COLO668 (cell line): ENCODE measurements at regions not wholly inside any gene's neighbourhood (a gene's known extent, or its start where the extent isn't known, plus 50 kb on each side); places are given as distances from the start of the nearest gene placed in this dataset.
"Not testable (repeated sequence)": the region's sequence is repeated elsewhere in the genome, so short reads cannot be mapped to it uniquely, and the experiment has no call there.

ENCODE experiments used
- DNase-seq: peaks from one replicate; lab custom pipeline; 2025; ENCODE audit not compliant: unreplicated experiment; lab: John Stamatoyannopoulos, UW

- DNase-seq, result no peak
Measured at GRCh38 chr1:61580417-61580816, 144.5 kb downstream of the TM2D1 start.

- no peak for DNase-seq
Measured at GRCh38 chr1:61579802-61580201, 145.1 kb downstream of the TM2D1 start.

GRCh38 chr1:61572046-61572445, 152.9 kb downstream of the TM2D1 start:
- no peak for DNase-seq

GRCh38 chr1:61570191-61570590, 154.8 kb downstream of the TM2D1 start:
- no peak for DNase-seq

- no peak for DNase-seq
Measured at GRCh38 chr1:61569303-61569621, 155.7 kb downstream of the TM2D1 start.

GRCh38 chr1:61568460-61569302, 156.3 kb downstream of the TM2D1 start:
- DNase-seq, result no peak

GRCh38 chr1:61566177-61566576, 158.8 kb downstream of the TM2D1 start:
- no peak for DNase-seq

- DNase-seq, result no peak
Measured at GRCh38 chr1:61563611-61564010, 161.3 kb downstream of the TM2D1 start.

- no peak for DNase-seq
Measured at GRCh38 chr1:61561666-61562065, 163.3 kb downstream of the TM2D1 start.

- no peak for DNase-seq
Measured at GRCh38 chr1:61560385-61560784, 164.6 kb downstream of the TM2D1 start.

GRCh38 chr1:61556631-61557030, 168.3 kb downstream of the TM2D1 start:
- no peak for DNase-seq

GRCh38 chr1:61552630-61553305, 172.2 kb downstream of the TM2D1 start:
- DNase-seq, result no peak

- not testable (repeated sequence) for DNase-seq
Measured at GRCh38 chr1:61547302-61547701, 177.6 kb downstream of the TM2D1 start.

- DNase-seq, result not testable (repeated sequence)
Measured at GRCh38 chr1:61544870-61545269, 180.1 kb downstream of the TM2D1 start.

- DNase-seq, result not testable (repeated sequence)
Measured at GRCh38 chr1:61543498-61543897, 181.4 kb downstream of the TM2D1 start.

- DNase-seq, result no peak
Measured at GRCh38 chr1:61539720-61540462, 185.1 kb downstream of the TM2D1 start.

- DNase-seq, result no peak
Measured at GRCh38 chr1:61538228-61538627, 186.7 kb downstream of the TM2D1 start.

GRCh38 chr1:61536174-61537108, 188.5 kb downstream of the TM2D1 start:
- no peak for DNase-seq

GRCh38 chr1:61534847-61535246, 190.1 kb downstream of the TM2D1 start:
- DNase-seq, result no peak

GRCh38 chr1:61533546-61533945, 191.4 kb downstream of the TM2D1 start:
- DNase-seq, result no peak

GRCh38 chr1:61531716-61532115, 193.2 kb downstream of the TM2D1 start:
- no peak for DNase-seq
